Head of caudate nucleus (tissue), 42 donors: ENCODE measurements at regions not wholly inside any gene's neighbourhood (a gene's known extent, or its start where the extent isn't known, plus 50 kb on each side); places are given as distances from the start of the nearest gene placed in this dataset.

Experiments
- DNase-seq, 42 donors: peaks; one replicate each; pipeline versions ENCODE4 v3.0.0 to v3.0.0-alpha.2; 2020 to 2021; ENCODE audit warnings: mixed read lengths in 7 of 42
- intact Hi-C: fragments of 100-400 bp; cut with DNase I; formaldehyde crosslinking; loops from one replicate; pipeline ENCODE4 v1.15.0; 2022

- no peak for DNase-seq
- intact Hi-C loops, result no loop called here
Measured at GRCh38 chr5:105821800-105822199, 1848.9 kb downstream of the EFNA5 start.

- intact Hi-C loops, result no loop called here
- DNase-seq, result no peak
Measured at GRCh38 chr5:105817914-105818313, 1852.8 kb downstream of the EFNA5 start.

GRCh38 chr5:105817416-105817815 is 1853.3 kb downstream of the EFNA5 start:
- no peak for DNase-seq
- intact Hi-C loops, result no loop called here

GRCh38 chr5:105816961-105817360 is 1853.8 kb downstream of the EFNA5 start:
- intact Hi-C loops, result no loop called here
- DNase-seq, result no peak

DNA sequence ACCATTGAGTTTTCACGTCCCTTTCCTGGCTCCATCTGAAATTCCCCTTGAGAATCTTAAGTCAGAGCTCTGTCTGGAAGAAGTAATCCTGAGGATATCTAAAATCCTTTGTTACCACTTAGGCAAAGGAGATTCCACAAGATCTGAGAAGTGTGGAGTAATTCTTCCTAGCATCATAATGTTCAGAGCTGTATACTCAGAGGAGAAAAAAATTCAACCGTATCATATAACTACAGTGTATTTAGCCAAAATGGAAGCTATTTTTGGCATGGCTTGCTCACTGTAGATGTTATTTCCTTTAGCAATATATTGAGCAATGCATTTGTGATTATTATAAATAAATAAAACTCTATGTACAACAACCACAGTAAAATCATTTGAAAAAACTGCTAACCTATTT is 1858.4 kb downstream of the EFNA5 start:
- intact Hi-C loops, result no loop called here
- DNase-seq, result no peak

DNA sequence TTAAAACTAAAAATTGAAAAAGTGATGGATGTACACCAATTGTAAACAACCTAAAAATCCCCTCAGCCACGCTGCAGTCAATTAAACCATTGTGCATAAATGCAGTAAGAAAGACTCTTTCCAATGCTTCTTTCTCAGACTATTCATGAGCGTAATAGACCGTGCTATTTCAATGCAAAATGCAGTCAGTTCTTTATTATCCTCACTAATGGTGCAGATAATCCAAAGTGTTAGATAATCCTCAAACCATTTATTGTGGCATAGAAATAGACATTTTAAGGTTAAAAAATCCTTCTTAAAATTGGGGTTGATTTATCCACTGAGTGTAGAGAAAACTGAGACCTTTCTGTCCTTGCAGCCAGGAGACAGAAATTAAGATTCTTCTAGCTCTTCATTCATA is 1862.8 kb downstream of the EFNA5 start:
- DNase-seq, result no peak
- intact Hi-C loops, result no loop called here

GRCh38 chr5:105807290-105807689 is 1863.4 kb downstream of the EFNA5 start:
- DNase-seq, result no peak
- intact Hi-C loops, result no loop called here

GRCh38 chr5:105806596-105806995 is 1864.1 kb downstream of the EFNA5 start:
- no peak for DNase-seq
- intact Hi-C loops, result no loop called here

DNA sequence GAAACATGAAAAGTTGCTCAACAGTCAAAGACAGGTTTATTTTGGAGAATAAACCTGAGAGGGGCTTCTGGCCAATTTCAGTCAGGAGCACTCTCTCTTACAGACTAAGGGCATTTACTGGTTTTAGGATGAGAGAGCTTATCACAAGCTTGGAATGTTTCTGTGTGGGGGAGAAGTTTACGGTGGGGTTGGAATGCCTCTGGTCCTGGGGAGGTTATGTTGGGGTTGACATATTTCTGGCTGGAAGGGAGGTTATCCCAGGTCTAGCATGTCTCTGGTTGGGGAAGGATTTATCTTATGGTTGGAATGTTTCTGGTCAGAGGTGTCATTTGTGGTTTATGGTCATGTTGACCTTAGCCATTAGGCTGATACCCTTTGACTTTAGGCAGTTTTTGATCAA is 1867.3 kb downstream of the EFNA5 start:
- intact Hi-C loops, result no loop called here
- no peak for DNase-seq

DNA sequence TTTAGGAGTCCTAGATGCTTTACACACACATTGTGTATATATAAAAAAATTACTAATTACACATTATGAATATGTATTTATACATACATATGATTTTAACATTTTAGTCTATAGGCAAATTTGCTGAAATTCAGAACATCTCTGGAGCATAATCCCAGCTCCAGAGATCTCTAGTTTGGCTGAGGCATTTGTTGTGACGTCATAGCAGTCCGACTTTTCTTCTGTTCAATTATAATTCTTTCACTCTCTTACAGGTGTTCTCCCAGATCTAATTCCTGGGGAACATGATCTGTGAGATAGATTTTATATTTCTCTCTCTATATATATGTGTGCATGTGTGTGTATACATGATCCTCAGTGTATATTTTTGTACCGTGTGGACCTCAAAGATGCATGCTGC is 1876.2 kb downstream of the EFNA5 start:
- intact Hi-C loops, result no loop called here
- no peak for DNase-seq

DNA sequence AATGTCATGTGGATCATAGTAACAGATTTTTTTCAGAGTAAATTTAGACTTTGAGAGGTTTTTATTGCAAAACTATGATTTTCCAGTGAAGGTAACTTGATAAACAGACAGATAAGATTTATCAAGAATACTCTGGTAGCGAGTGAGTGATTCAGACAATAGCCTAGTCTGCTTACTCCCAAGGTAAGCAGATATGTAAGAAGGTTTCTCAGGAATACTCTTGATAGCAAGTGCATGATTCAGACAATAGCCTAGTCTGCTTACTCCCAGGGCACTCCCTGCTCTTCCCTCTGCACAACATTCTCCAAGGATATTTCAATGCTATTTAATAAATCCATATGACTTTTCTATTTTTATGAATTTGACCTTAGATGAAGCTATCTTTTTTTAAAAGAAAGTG is 1881.5 kb downstream of the EFNA5 start:
- intact Hi-C loops, result no loop called here
- DNase-seq, result no peak

GRCh38 chr5:105783811-105784210 is 1886.9 kb downstream of the EFNA5 start:
- intact Hi-C loops, result no loop called here

GRCh38 chr5:105782501-105782900 is 1888.2 kb downstream of the EFNA5 start:
- DNase-seq, result no peak
- intact Hi-C loops, result no loop called here

More at GRCh38 chr5:105783811-105784210, 1886.9 kb downstream of the EFNA5 start:
- DNase-seq, result no peak

DNA sequence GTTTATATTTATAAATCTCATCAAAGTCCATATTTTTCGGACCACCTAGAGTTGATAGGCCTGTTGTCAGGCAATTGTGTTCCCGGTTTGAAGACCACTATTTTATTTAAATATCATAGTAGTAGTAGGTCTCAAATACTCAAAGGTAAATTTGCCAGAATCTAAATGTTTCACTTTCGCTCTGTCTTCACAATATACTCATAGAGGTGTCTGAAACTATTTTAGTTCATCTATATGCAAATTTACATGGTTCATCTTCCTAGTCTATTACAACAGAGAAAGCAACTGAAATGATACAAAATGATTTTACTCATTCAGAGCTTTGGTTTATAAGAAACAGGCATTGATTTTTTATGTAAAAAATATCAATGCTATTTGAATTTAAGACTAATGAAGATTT is 1897.5 kb downstream of the EFNA5 start:
- intact Hi-C loops, result no loop called here

DNA sequence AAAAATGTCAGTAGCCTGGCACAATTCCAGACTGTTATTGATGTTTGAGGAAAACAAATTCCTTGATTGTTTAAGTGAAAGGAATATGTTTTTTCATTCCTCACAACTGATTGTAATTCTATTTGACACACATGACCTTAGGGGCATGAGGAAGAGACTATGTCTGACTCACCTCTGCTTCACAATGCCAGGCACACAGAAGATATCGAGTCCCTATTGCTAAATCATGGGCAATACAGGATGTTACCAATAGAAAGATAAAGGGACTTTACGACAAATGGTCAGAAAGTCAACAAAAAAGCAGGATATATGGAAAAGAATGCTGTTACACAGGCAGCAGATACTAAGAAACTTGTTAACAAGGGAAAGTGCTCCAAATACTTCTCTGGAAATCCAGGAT is 1903.5 kb downstream of the EFNA5 start:
- intact Hi-C loops, result no loop called here

More for the DNA sequence above, 1897.5 kb downstream of the EFNA5 start:
- no peak for DNase-seq

DNA sequence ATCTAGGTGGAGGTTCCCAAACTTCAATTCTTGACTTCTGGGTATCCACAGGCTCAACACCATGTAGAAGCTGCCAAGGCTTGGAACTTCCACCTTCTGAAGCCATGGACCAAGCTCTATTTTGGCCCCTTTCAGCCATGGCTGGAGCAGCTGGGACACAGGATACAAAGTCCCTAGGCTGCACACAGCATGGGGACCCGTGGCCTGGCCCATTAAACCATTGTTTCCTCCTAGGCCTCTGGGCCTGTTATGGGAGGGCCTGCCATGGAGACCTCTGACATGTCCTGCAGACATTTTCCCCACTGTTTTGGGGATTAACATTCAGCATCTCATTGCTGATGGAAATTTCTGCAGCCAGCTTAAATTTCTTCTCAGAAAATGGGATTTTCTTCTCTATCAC is 1908.0 kb downstream of the EFNA5 start:
- intact Hi-C loops, result no loop called here
- DNase-seq, result no peak

More for the DNA sequence above, 1903.5 kb downstream of the EFNA5 start:
- no peak for DNase-seq

DNA sequence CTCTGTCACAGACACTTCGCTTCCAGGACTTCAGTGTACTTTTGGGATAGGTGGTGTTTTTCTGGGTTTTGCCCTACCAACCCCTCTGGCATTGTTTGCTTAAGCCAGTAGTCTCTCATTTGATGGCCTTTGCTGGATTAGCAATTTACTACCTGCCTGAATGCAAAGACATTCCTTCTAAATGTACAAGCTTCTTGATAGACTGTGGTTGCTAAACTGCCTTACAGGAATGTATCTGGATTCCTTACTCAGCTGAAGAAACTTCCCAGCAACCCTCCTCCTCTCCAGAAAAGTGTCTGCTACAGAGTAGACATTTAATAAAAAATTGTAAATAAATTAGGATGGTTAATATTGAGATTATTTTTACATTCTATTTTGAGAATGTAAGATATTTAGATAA is 1916.7 kb downstream of the EFNA5 start:
- intact Hi-C loops, result no loop called here
- no peak for DNase-seq

DNA sequence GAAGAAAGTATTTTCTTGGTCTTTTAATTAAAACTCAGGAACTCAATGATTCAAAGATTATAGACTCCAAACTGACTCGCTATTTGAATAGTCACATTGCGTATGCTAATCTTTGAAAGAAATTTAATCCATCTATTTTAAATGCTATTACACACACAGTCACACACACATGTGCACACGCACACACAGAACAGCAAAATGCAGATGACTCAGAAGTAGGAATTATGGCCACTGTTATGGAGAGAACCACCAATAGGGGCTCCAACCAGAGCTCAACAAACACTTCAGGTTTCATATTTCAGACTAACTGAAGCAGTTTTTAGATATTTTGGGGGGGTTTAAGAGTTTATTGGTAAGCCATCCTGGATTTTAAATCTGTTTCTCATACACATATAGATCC is 1917.9 kb downstream of the EFNA5 start:
- DNase-seq, result no peak
- intact Hi-C loops, result no loop called here

GRCh38 chr5:105751908-105752307 is 1918.8 kb downstream of the EFNA5 start:
- DNase-seq, result no peak
- intact Hi-C loops, result no loop called here

- no peak for DNase-seq
- intact Hi-C loops, result no loop called here
Measured at GRCh38 chr5:105745111-105745510, 1925.6 kb downstream of the EFNA5 start.

DNA sequence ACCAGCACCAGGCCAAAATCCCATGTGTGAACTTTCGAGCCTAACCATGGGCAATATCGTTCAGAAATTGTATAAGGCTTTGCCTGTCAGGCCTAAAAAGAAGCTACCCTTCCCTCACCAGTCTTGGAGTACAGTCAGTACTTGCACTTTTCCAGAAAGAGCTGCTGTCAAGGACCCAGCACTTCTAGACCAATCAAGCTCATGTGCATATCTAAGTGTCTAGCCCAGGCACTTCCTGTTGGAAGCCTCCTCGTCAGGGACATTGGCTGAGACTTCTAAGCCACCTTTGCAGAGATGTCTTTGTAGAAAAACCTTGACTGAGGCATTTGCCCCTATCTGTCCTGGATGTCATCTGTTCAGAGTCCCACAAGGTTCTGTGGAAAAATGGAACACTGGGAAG is 1930.5 kb downstream of the EFNA5 start:
- DNase-seq, result no peak
- intact Hi-C loops, result no loop called here

GRCh38 chr5:105739732-105740131 is 1931.0 kb downstream of the EFNA5 start:
- DNase-seq, result no peak
- intact Hi-C loops, result no loop called here
